ENCODE measurements at regions not wholly inside any gene's neighbourhood (a gene's known extent, or its start where the extent isn't known, plus 50 kb on each side); places are given as distances from the start of the nearest gene placed in this dataset.

GRCh38 chr4:71941001-71941400 lies 90.8 kb upstream of the NPFFR2 start:
- TF ChIP-seq, protein P1, sequence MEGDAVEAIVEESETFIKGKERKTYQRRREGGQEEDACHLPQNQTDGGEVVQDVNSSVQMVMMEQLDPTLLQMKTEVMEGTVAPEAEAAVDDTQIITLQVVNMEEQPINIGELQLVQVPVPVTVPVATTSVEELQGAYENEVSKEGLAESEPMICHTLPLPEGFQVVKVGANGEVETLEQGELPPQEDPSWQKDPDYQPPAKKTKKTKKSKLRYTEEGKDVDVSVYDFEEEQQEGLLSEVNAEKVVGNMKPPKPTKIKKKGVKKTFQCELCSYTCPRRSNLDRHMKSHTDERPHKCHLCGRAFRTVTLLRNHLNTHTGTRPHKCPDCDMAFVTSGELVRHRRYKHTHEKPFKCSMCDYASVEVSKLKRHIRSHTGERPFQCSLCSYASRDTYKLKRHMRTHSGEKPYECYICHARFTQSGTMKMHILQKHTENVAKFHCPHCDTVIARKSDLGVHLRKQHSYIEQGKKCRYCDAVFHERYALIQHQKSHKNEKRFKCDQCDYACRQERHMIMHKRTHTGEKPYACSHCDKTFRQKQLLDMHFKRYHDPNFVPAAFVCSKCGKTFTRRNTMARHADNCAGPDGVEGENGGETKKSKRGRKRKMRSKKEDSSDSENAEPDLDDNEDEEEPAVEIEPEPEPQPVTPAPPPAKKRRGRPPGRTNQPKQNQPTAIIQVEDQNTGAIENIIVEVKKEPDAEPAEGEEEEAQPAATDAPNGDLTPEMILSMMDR (IDR thresholded peaks at IDR 0.05; ENCODE audit: low read length), result peak; percentile 37
- no peak for TF ChIP-seq EZH2 (optimal IDR thresholded peaks at IDR 0.05; ENCODE audit: low read depth, low read length)
